Stimulated activated CD8-positive, alpha-beta memory T cell treated with anti-CD3 and anti-CD28 coated beads, Interleukin-15, amount 100 ng/mL, for 48 hours (primary cell): ENCODE measurements at regions not wholly inside any gene's neighbourhood (a gene's known extent, or its start where the extent isn't known, plus 50 kb on each side); places are given as distances from the start of the nearest gene placed in this dataset.

Source experiments
- DNase-seq, 2 donors: peaks; one replicate each; pipeline ENCODE4 v3.0.0-alpha.2; 2020; ENCODE audit warnings: low read depth in 2 of 2

GRCh38 chr2:18005411-18005810 is 126.9 kb downstream of the KCNS3 start:
- no peak for DNase-seq

GRCh38 chr2:18001671-18002070 is 123.2 kb downstream of the KCNS3 start:
- no peak for DNase-seq

GRCh38 chr2:17996978-17997377 is 118.5 kb downstream of the KCNS3 start:
- no peak for DNase-seq

- DNase-seq = no peak
These were observed 117.1 kb downstream of the KCNS3 start for GRCh38 chr2:17995593-17995992.
